ENCODE measurements at regions not wholly inside any gene's neighbourhood (a gene's known extent, or its start where the extent isn't known, plus 50 kb on each side); places are given as distances from the start of the nearest gene placed in this dataset.

DNA sequence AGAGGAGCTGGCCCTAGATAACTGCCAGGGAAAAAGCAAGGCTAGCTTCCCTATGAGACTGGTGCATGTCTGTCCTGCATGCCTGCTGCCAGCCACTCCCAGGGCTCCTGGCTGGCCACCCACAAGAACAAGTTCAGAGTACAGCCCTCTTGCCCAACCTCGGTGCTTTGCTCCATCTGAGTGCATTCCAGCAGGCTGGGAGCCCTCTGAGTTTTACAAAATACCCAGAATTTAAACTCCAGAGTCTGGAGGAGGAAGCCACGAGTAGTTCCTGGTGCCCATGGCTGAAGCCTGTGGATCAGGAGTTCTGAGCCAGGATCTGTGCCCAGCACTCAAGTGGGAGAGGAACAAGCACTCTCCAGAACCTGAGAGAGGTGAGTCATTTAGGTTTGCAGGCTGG is 111.6 kb downstream of the MAGEE2 start:
- DNase-seq = no peak
- Histone ChIP-seq H3K4me3 (ENCODE audit: control insufficient read depth in 1 of 7, extremely low read depth in 1 of 7, insufficient read depth in 4 of 7, low read depth in 2 of 7, low read length in 6 of 7) (no peak overlapping the region), H3K27me3 (replicated peaks in 2 of 5; ENCODE audit: control insufficient read depth in 4 of 5, insufficient read depth in 5 of 5, low read length in 4 of 5) (no peaks in the 10 kb centered on the region), H3K4me1 (ENCODE audit: control extremely low read depth in 1 of 4, control insufficient read depth in 4 of 4, insufficient read depth in 4 of 4, low read length in 3 of 4) (no peaks in the 10 kb centered on the region), H3K9me3 (ENCODE audit: control extremely low read depth in 1 of 5, control insufficient read depth in 4 of 5, insufficient read depth in 2 of 5, low read depth in 1 of 5, low read length in 4 of 5) (peaks cover 0 to 6% (median 0%) of the 10 kb centered on the region in 5 experiments), H3K36me3 (ENCODE audit: control insufficient read depth in 4 of 4, insufficient read depth in 4 of 4, low read length in 3 of 4) (peaks cover 0 to 2% (median 0%) of the 10 kb centered on the region in 4 experiments), H3K27ac (ENCODE audit: insufficient read depth in 1 of 2, low read depth in 1 of 2, low read length in 2 of 2, poor library complexity in 1 of 2, severe bottlenecking in 2 of 2) (no peak overlapping the region)
- ChIA-PET POLR2A (no interaction called here), CTCF (no interaction called here)
- 71% methylated on average over 1 of the region's 2 CpGs for WGBS (ENCODE audit: insufficient coverage)

DNA sequence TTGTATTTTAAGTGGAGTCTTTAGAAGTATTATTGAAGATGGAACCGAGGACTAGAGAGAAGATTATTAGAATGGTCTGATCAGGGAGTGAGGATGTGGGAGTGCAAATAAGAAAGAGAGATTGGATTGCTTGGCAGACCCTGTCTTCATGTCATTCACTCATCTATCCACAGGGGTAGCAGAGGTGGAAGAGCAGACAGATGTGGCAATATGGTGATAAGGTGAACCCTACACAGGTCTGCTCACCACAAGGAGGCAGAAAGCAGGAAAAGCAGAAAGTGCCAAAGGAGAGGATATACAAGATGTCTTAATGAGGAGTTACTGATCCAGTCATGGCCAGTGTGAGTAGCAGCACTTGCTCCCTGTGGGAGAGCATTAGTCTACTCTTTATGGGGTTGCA is 129.4 kb downstream of the MAGEE2 start:
- ChIA-PET CTCF (no interaction called here), POLR2A (no interaction called here)
- H3K4me1 ChIP-seq (ENCODE audit: control extremely low read depth in 1 of 4, control insufficient read depth in 4 of 4, insufficient read depth in 4 of 4, low read length in 3 of 4) = no peaks in the 10 kb centered on the region
- H3K36me3 ChIP-seq (ENCODE audit: control insufficient read depth in 4 of 4, insufficient read depth in 4 of 4, low read length in 3 of 4) = peaks cover 0 to 5% (median 0%) of the 10 kb centered on the region in 4 experiments
- DNase-seq = no peak
- H3K27ac ChIP-seq (ENCODE audit: insufficient read depth in 1 of 2, low read depth in 1 of 2, low read length in 2 of 2, poor library complexity in 1 of 2, severe bottlenecking in 2 of 2) = no peak overlapping the region
- H3K9me3 ChIP-seq (ENCODE audit: control extremely low read depth in 1 of 5, control insufficient read depth in 4 of 5, insufficient read depth in 2 of 5, low read depth in 1 of 5, low read length in 4 of 5) = peaks cover 0 to 8% (median 6%) of the 10 kb centered on the region in 5 experiments
- H3K4me3 ChIP-seq (ENCODE audit: control insufficient read depth in 1 of 7, extremely low read depth in 1 of 7, insufficient read depth in 4 of 7, low read depth in 2 of 7, low read length in 6 of 7) = no peak overlapping the region
- 71% methylated on average over 1 of the region's 1 CpG for WGBS (ENCODE audit: insufficient coverage)
- H3K27me3 ChIP-seq (replicated peaks in 2 of 5; ENCODE audit: control insufficient read depth in 4 of 5, insufficient read depth in 5 of 5, low read length in 4 of 5) = no peaks in the 10 kb centered on the region

GRCh38 chrX:75649829-75650228 is 127.0 kb upstream of the ZDHHC15 start:
- POLR2A ChIA-PET = no interaction called here
- H3K4me3 ChIP-seq (ENCODE audit: control insufficient read depth in 1 of 7, extremely low read depth in 1 of 7, insufficient read depth in 4 of 7, low read depth in 2 of 7, low read length in 6 of 7) = no peak overlapping the region
- H3K36me3 ChIP-seq (ENCODE audit: control insufficient read depth in 4 of 4, insufficient read depth in 4 of 4, low read length in 3 of 4) = peaks cover 0 to 5% (median 0%) of the 10 kb centered on the region in 4 experiments
- CTCF ChIA-PET = no interaction called here
- H3K27ac ChIP-seq (ENCODE audit: insufficient read depth in 1 of 2, low read depth in 1 of 2, low read length in 2 of 2, poor library complexity in 1 of 2, severe bottlenecking in 2 of 2) = no peak overlapping the region
- H3K27me3 ChIP-seq (replicated peaks in 2 of 5; ENCODE audit: control insufficient read depth in 4 of 5, insufficient read depth in 5 of 5, low read length in 4 of 5) = no peaks in the 10 kb centered on the region
- no peaks in the 10 kb centered on the region for H3K4me1 ChIP-seq (ENCODE audit: control extremely low read depth in 1 of 4, control insufficient read depth in 4 of 4, insufficient read depth in 4 of 4, low read length in 3 of 4)
- H3K9me3 ChIP-seq (ENCODE audit: control extremely low read depth in 1 of 5, control insufficient read depth in 4 of 5, insufficient read depth in 2 of 5, low read depth in 1 of 5, low read length in 4 of 5) = peaks cover 0 to 15% (median 12%) of the 10 kb centered on the region in 5 experiments
- no peak for DNase-seq
- no CpG with 5 or more reads among the region's 1 CpG for WGBS (ENCODE audit: insufficient coverage)

- Histone ChIP-seq H3K27me3 (replicated peaks in 2 of 5; ENCODE audit: control insufficient read depth in 4 of 5, insufficient read depth in 5 of 5, low read length in 4 of 5) (no peaks in the 10 kb centered on the region), H3K27ac (ENCODE audit: insufficient read depth in 1 of 2, low read depth in 1 of 2, low read length in 2 of 2, poor library complexity in 1 of 2, severe bottlenecking in 2 of 2) (no peak overlapping the region), H3K4me3 (ENCODE audit: control insufficient read depth in 1 of 7, extremely low read depth in 1 of 7, insufficient read depth in 4 of 7, low read depth in 2 of 7, low read length in 6 of 7) (no peak overlapping the region), H3K4me1 (ENCODE audit: control extremely low read depth in 1 of 4, control insufficient read depth in 4 of 4, insufficient read depth in 4 of 4, low read length in 3 of 4) (no peaks in the 10 kb centered on the region), H3K9me3 (ENCODE audit: control extremely low read depth in 1 of 5, control insufficient read depth in 4 of 5, insufficient read depth in 2 of 5, low read depth in 1 of 5, low read length in 4 of 5) (peaks cover 0 to 15% (median 13%) of the 10 kb centered on the region in 5 experiments), H3K36me3 (ENCODE audit: control insufficient read depth in 4 of 4, insufficient read depth in 4 of 4, low read length in 3 of 4) (peaks cover 0 to 5% (median 0%) of the 10 kb centered on the region in 4 experiments)
- ChIA-PET POLR2A (no interaction called here), CTCF (no interaction called here)
- no peak for DNase-seq
- WGBS (ENCODE audit: insufficient coverage) = 78% methylated on average over 16 of the region's 16 CpGs
Measured at GRCh38 chrX:75648803-75649588, 126.2 kb upstream of the ZDHHC15 start.

DNA sequence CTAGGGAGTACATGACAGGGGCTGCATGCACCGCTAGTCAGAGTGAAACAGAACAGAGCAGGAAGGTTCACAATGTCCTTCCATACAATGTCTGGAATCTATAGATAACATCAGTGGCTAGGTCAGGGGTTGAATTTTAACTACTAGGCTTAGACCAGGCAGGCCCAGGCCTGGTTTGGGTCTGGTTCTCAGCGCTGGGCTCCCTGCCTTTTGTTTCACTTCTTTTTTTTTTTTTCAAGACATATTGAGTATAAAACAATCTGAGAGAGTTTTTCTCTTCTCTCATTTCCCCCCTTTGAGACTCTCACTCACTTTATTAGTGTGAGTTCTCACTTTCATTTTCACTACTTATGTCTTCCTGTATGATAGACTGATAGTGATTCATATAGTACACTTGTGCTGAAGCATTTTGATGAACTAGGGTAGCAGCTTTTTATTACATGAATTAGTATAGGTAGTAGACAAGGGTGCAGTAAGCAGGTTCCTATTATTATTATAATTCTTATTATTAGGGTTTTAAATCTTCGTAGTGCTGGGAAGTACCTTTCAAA is 120.0 kb upstream of the ZDHHC15 start:
- CTCF ChIA-PET = no interaction called here
- H3K27me3 ChIP-seq (replicated peaks in 2 of 5; ENCODE audit: control insufficient read depth in 4 of 5, insufficient read depth in 5 of 5, low read length in 4 of 5) = no peaks in the 10 kb centered on the region
- DNase-seq = peak in 1 of 3 donors; percentile 2
- POLR2A ChIA-PET = no interaction called here
- no peak overlapping the region for H3K4me3 ChIP-seq (ENCODE audit: control insufficient read depth in 1 of 7, extremely low read depth in 1 of 7, insufficient read depth in 4 of 7, low read depth in 2 of 7, low read length in 6 of 7)
- no peaks in the 10 kb centered on the region for H3K4me1 ChIP-seq (ENCODE audit: control extremely low read depth in 1 of 4, control insufficient read depth in 4 of 4, insufficient read depth in 4 of 4, low read length in 3 of 4)
- 53% methylated on average over 2 of the region's 3 CpGs for WGBS (ENCODE audit: insufficient coverage)
- H3K36me3 ChIP-seq (ENCODE audit: control insufficient read depth in 4 of 4, insufficient read depth in 4 of 4, low read length in 3 of 4) = peaks cover 0 to 3% (median 0%) of the 10 kb centered on the region in 4 experiments
- no peak overlapping the region for H3K27ac ChIP-seq (ENCODE audit: insufficient read depth in 1 of 2, low read depth in 1 of 2, low read length in 2 of 2, poor library complexity in 1 of 2, severe bottlenecking in 2 of 2)
- peaks cover 0 to 9% (median 5%) of the 10 kb centered on the region in 5 experiments for H3K9me3 ChIP-seq (ENCODE audit: control extremely low read depth in 1 of 5, control insufficient read depth in 4 of 5, insufficient read depth in 2 of 5, low read depth in 1 of 5, low read length in 4 of 5)

DNA sequence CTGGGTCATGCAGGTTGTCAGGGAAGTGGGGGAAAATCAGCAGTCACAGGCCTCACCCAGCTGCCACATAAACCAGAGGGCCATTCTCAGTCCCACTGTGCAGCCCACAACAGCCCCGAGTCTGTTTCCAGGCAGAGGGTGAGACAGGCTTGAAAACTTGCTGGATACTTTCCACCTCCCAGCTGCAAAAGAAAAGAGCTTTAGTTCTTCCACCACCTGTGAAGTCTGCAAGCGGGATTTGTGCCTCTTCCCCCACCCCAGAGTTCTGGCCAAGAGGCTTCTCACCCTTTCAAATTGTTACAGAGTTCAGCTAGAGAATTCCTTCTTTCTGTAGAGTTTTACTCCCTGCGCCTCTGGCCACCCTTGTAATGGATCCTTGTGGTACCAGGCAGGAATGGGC is 115.5 kb upstream of the ZDHHC15 start:
- H3K36me3 ChIP-seq (ENCODE audit: control insufficient read depth in 4 of 4, insufficient read depth in 4 of 4, low read length in 3 of 4) = peaks cover 0 to 3% (median 0%) of the 10 kb centered on the region in 4 experiments
- no peaks in the 10 kb centered on the region for H3K4me1 ChIP-seq (ENCODE audit: control extremely low read depth in 1 of 4, control insufficient read depth in 4 of 4, insufficient read depth in 4 of 4, low read length in 3 of 4)
- H3K9me3 ChIP-seq (ENCODE audit: control extremely low read depth in 1 of 5, control insufficient read depth in 4 of 5, insufficient read depth in 2 of 5, low read depth in 1 of 5, low read length in 4 of 5) = peaks cover 0 to 8% (median 2%) of the 10 kb centered on the region in 5 experiments
- H3K27ac ChIP-seq (ENCODE audit: insufficient read depth in 1 of 2, low read depth in 1 of 2, low read length in 2 of 2, poor library complexity in 1 of 2, severe bottlenecking in 2 of 2) = no peak overlapping the region
- no peak overlapping the region for H3K4me3 ChIP-seq (ENCODE audit: control insufficient read depth in 1 of 7, extremely low read depth in 1 of 7, insufficient read depth in 4 of 7, low read depth in 2 of 7, low read length in 6 of 7)
- no peaks in the 10 kb centered on the region for H3K27me3 ChIP-seq (replicated peaks in 2 of 5; ENCODE audit: control insufficient read depth in 4 of 5, insufficient read depth in 5 of 5, low read length in 4 of 5)
- DNase-seq = no peak
- ChIA-PET POLR2A (no interaction called here), CTCF (no interaction called here)
- 71% methylated on average over 3 of the region's 3 CpGs for WGBS (ENCODE audit: insufficient coverage)

- H3K4me1 ChIP-seq (ENCODE audit: control extremely low read depth in 1 of 4, control insufficient read depth in 4 of 4, insufficient read depth in 4 of 4, low read length in 3 of 4) = no peaks in the 10 kb centered on the region
- 45% methylated on average over 1 of the region's 1 CpG for WGBS (ENCODE audit: insufficient coverage)
- H3K4me3 ChIP-seq (ENCODE audit: control insufficient read depth in 1 of 7, extremely low read depth in 1 of 7, insufficient read depth in 4 of 7, low read depth in 2 of 7, low read length in 6 of 7) = no peak overlapping the region
- ChIA-PET POLR2A (no interaction called here), CTCF (no interaction called here)
- no peaks in the 10 kb centered on the region for H3K27me3 ChIP-seq (replicated peaks in 2 of 5; ENCODE audit: control insufficient read depth in 4 of 5, insufficient read depth in 5 of 5, low read length in 4 of 5)
- no peak overlapping the region for H3K27ac ChIP-seq (ENCODE audit: insufficient read depth in 1 of 2, low read depth in 1 of 2, low read length in 2 of 2, poor library complexity in 1 of 2, severe bottlenecking in 2 of 2)
- no peaks in the 10 kb centered on the region for H3K36me3 ChIP-seq (ENCODE audit: control insufficient read depth in 4 of 4, insufficient read depth in 4 of 4, low read length in 3 of 4)
- DNase-seq = no peak
- H3K9me3 ChIP-seq (ENCODE audit: control extremely low read depth in 1 of 5, control insufficient read depth in 4 of 5, insufficient read depth in 2 of 5, low read depth in 1 of 5, low read length in 4 of 5) = peaks cover 0 to 4% (median 0%) of the 10 kb centered on the region in 5 experiments
Measured at GRCh38 chrX:75625232-75625631, 102.4 kb upstream of the ZDHHC15 start.
